NT2/D1 (cell line): ENCODE measurements at regions not wholly inside any gene's neighbourhood (a gene's known extent, or its start where the extent isn't known, plus 50 kb on each side); places are given as distances from the start of the nearest gene placed in this dataset.

Experiments used
- SUZ12 ChIP-seq: IDR thresholded peaks from 2 replicates; pipeline ENCODE4 v1.6.1; 2011; ENCODE audit not compliant: insufficient read length, insufficient read depth; ENCODE audit errors: extremely low read depth
- YY1 ChIP-seq: IDR thresholded peaks from 2 replicates; pipeline ENCODE4 v1.6.1; 2011; ENCODE audit not compliant: insufficient read length, insufficient read depth
- ZNF274 ChIP-seq: IDR thresholded peaks from 2 replicates; pipeline ENCODE4 v1.6.1; 2011; ENCODE audit warnings: mild to moderate bottlenecking, low read depth, low read length

DNA sequence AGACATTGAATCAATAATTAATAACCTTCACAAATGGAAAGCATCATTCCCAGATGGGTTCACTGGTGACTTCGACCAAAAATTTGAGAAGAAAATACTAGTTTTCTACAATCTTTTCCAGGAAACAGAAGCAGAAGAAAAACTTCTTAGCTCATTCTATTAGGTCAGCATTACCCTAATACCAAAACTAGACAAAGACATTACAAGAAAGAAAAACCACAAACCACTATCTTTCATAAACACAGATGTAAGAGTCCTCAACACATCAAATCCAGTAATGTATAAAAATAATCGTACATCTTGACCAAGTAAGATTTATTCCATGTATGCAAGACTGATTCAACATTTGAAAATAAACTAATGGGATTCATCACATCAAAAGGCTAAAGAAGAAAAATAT lies 64.0 kb upstream of the CDK1 start:
- no peak for TF ChIP-seq SUZ12
- TF ChIP-seq ZNF274 = no peak
- TF ChIP-seq YY1 = no peak
